ENCODE measurements at regions not wholly inside any gene's neighbourhood (a gene's known extent, or its start where the extent isn't known, plus 50 kb on each side); places are given as distances from the start of the nearest gene placed in this dataset.

DNA sequence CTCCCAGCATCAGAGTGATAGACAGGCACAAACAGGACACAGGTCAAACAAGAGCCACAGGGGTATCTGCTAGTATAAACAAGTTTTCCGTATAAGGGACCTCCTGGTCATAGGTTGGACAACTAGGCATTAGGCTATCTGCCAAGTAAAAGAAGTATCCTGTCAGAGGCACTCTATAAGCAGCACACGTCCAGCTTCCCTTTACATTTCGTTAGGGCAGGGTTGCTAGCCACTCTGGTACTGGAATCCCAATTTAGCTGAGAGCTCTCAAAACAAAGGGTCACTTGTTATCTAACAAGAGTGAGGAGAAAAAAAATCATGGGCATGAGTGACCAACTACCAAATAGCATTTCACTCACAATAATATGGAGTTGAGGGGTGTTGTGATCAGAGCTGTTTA, 780.7 kb upstream of the DIAPH2 start:
- Histone ChIP-seq H3K27me3 (ENCODE audit: insufficient read depth, low read length) (no peaks in the 10 kb centered on the region), H3K4me1 (ENCODE audit: control insufficient read depth in 1 of 2, insufficient read depth in 2 of 2, low read length in 2 of 2) (no peaks in the 10 kb centered on the region), H3K36me3 (ENCODE audit: control insufficient read depth in 1 of 2, insufficient read depth in 2 of 2, low read length in 2 of 2) (no peaks in the 10 kb centered on the region), H3K79me2 (ENCODE audit: control insufficient read depth, insufficient read depth, low read length, poor library complexity) (no peaks in the 10 kb centered on the region), H3K23ac (ENCODE audit: low read length) (no peak overlapping the region), H2AFZ (ENCODE audit: insufficient read depth, low read length, poor library complexity) (no peak overlapping the region), H3K9me3 (ENCODE audit: insufficient read depth, low read depth, low read length) (no peaks in the 10 kb centered on the region), H4K91ac (ENCODE audit: low read depth, low read length) (no peak overlapping the region), H3K4me3 (ENCODE audit: low read depth, low read length) (no peak overlapping the region), H3K4ac (ENCODE audit: low read depth, low read length) (no peak overlapping the region), H2AK5ac (ENCODE audit: low read length) (no peak overlapping the region), H3K79me1 (ENCODE audit: low read length) (no peaks in the 10 kb centered on the region), H4K12ac (ENCODE audit: low read depth, low read length) (no peak overlapping the region), H4K8ac (ENCODE audit: low read depth, low read length) (no peak overlapping the region), H2BK120ac (ENCODE audit: insufficient read depth, low read length, poor library complexity) (no peak overlapping the region), H3K4me2 (ENCODE audit: low read length) (no peak overlapping the region), H3K27ac (ENCODE audit: low read depth, low read length) (no peak overlapping the region), H3K14ac (ENCODE audit: low read length) (no peak overlapping the region), H2BK5ac (ENCODE audit: low read depth, low read length, poor library complexity) (no peak overlapping the region), H3K18ac (ENCODE audit: low read length) (no peak overlapping the region), H3K9ac (ENCODE audit: low read length) (no peak overlapping the region), H2BK12ac (ENCODE audit: low read length) (no peak overlapping the region)
- WGBS (ENCODE audit: extremely low coverage, insufficient coverage, insufficient read length), result no CpG with 5 or more reads among the region's 3 CpGs
- no peak for DNase-seq

DNA sequence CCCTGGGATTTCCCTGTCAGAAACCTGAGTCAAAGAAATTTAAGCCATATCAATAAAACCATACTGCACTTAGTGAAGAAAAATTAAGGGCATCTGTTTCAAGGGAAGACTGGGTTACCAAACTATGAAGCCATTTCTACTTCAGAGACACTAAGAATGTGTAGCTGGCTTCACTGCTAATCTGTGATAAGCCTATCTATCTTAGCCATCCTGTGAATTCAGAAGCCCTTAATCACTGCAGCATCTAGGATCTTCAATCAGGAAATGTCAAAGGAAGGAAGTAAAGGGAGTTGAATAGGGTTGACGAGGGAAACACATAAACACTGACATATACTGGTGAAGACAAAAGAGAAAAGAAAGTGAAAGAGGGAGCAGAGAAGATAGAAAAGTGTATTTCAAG, 777.6 kb upstream of the DIAPH2 start:
- H4K12ac ChIP-seq (ENCODE audit: low read depth, low read length), result no peak overlapping the region
- H3K36me3 ChIP-seq (ENCODE audit: control insufficient read depth in 1 of 2, insufficient read depth in 2 of 2, low read length in 2 of 2), result no peaks in the 10 kb centered on the region
- no peaks in the 10 kb centered on the region for H3K4me1 ChIP-seq (ENCODE audit: control insufficient read depth in 1 of 2, insufficient read depth in 2 of 2, low read length in 2 of 2)
- H3K79me2 ChIP-seq (ENCODE audit: control insufficient read depth, insufficient read depth, low read length, poor library complexity), result no peaks in the 10 kb centered on the region
- H3K27ac ChIP-seq (ENCODE audit: low read depth, low read length), result no peak overlapping the region
- no peak for DNase-seq
- no peak overlapping the region for H2AK5ac ChIP-seq (ENCODE audit: low read length)
- no peak overlapping the region for H3K4ac ChIP-seq (ENCODE audit: low read depth, low read length)
- H3K9me3 ChIP-seq (ENCODE audit: insufficient read depth, low read depth, low read length), result no peaks in the 10 kb centered on the region
- no peak overlapping the region for H2AFZ ChIP-seq (ENCODE audit: insufficient read depth, low read length, poor library complexity)
- H3K9ac ChIP-seq (ENCODE audit: low read length), result no peak overlapping the region
- no peak overlapping the region for H2BK120ac ChIP-seq (ENCODE audit: insufficient read depth, low read length, poor library complexity)
- H3K79me1 ChIP-seq (ENCODE audit: low read length), result no peaks in the 10 kb centered on the region
- no peak overlapping the region for H2BK5ac ChIP-seq (ENCODE audit: low read depth, low read length, poor library complexity)
- no peak overlapping the region for H3K4me2 ChIP-seq (ENCODE audit: low read length)
- H4K8ac ChIP-seq (ENCODE audit: low read depth, low read length), result no peak overlapping the region
- H2BK12ac ChIP-seq (ENCODE audit: low read length), result no peak overlapping the region
- no CpG with 5 or more reads among the region's 1 CpG for WGBS (ENCODE audit: extremely low coverage, insufficient coverage, insufficient read length)
- H4K91ac ChIP-seq (ENCODE audit: low read depth, low read length), result no peak overlapping the region
- H3K27me3 ChIP-seq (ENCODE audit: insufficient read depth, low read length), result no peaks in the 10 kb centered on the region
- no peak overlapping the region for H3K18ac ChIP-seq (ENCODE audit: low read length)
- no peak overlapping the region for H3K14ac ChIP-seq (ENCODE audit: low read length)
- no peak overlapping the region for H3K4me3 ChIP-seq (ENCODE audit: low read depth, low read length)
- H3K23ac ChIP-seq (ENCODE audit: low read length), result no peak overlapping the region

DNA sequence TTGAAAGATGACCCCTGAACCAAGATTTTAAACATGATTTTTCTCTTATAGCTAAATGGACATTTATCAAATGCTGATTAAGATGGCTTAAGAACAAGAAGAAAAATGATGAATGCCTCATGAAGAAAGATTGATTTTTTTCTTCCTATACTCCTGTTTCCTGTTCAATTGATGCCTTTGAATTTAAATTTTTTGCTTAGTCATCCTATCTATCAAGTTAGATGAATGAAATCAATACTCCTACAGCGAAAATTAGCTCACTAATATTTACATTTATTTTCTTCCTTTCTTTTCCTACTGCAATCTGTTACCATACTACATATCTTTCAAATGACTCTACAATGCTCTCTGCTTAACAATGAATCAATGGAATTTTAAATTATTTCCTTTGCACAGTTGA, 773.6 kb upstream of the DIAPH2 start:
- Histone ChIP-seq H4K8ac (ENCODE audit: low read depth, low read length) (no peak overlapping the region), H3K4me2 (ENCODE audit: low read length) (no peak overlapping the region), H3K9me3 (ENCODE audit: insufficient read depth, low read depth, low read length) (no peaks in the 10 kb centered on the region), H3K79me1 (ENCODE audit: low read length) (no peaks in the 10 kb centered on the region), H3K27ac (ENCODE audit: low read depth, low read length) (no peak overlapping the region), H3K18ac (ENCODE audit: low read length) (no peak overlapping the region), H3K4me1 (ENCODE audit: control insufficient read depth in 1 of 2, insufficient read depth in 2 of 2, low read length in 2 of 2) (no peaks in the 10 kb centered on the region), H3K9ac (ENCODE audit: low read length) (no peak overlapping the region), H3K79me2 (ENCODE audit: control insufficient read depth, insufficient read depth, low read length, poor library complexity) (no peaks in the 10 kb centered on the region), H3K23ac (ENCODE audit: low read length) (no peak overlapping the region), H4K12ac (ENCODE audit: low read depth, low read length) (no peak overlapping the region), H3K27me3 (ENCODE audit: insufficient read depth, low read length) (no peaks in the 10 kb centered on the region), H3K14ac (ENCODE audit: low read length) (no peak overlapping the region), H3K4me3 (ENCODE audit: low read depth, low read length) (no peak overlapping the region), H3K4ac (ENCODE audit: low read depth, low read length) (no peak overlapping the region), H2BK12ac (ENCODE audit: low read length) (no peak overlapping the region), H2AFZ (ENCODE audit: insufficient read depth, low read length, poor library complexity) (no peak overlapping the region), H3K36me3 (ENCODE audit: control insufficient read depth in 1 of 2, insufficient read depth in 2 of 2, low read length in 2 of 2) (no peaks in the 10 kb centered on the region), H2BK5ac (ENCODE audit: low read depth, low read length, poor library complexity) (no peak overlapping the region), H2BK120ac (ENCODE audit: insufficient read depth, low read length, poor library complexity) (no peak overlapping the region), H2AK5ac (ENCODE audit: low read length) (no peak overlapping the region), H4K91ac (ENCODE audit: low read depth, low read length) (no peak overlapping the region)
- no CpG with 5 or more reads among the region's 1 CpG for WGBS (ENCODE audit: extremely low coverage, insufficient coverage, insufficient read length)
- no peak for DNase-seq

DNA sequence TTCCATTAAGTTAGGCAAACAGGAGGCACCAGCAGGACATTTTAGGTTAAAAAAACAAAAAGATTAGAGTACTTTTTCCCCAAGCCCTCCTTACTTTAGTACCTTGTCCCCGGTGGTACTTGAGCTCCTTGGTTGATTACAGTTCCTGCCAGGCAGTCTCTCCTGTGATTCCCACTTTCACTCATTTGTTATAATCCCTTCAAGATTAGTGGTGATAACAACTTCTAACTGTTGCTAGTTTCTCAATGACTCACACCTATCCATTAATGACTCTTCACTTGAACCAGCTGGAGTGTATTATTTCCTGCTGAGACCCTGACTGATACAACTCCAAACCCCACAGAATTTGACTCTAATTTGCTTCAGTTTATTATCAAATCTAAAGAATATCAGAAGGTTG, 765.0 kb upstream of the DIAPH2 start:
- Histone ChIP-seq H3K36me3 (ENCODE audit: control insufficient read depth in 1 of 2, insufficient read depth in 2 of 2, low read length in 2 of 2) (no peaks in the 10 kb centered on the region), H3K9me3 (ENCODE audit: insufficient read depth, low read depth, low read length) (no peaks in the 10 kb centered on the region), H3K4ac (ENCODE audit: low read depth, low read length) (no peak overlapping the region), H3K27ac (ENCODE audit: low read depth, low read length) (no peak overlapping the region), H3K23ac (ENCODE audit: low read length) (no peak overlapping the region), H3K9ac (ENCODE audit: low read length) (no peak overlapping the region), H3K18ac (ENCODE audit: low read length) (no peak overlapping the region), H3K4me2 (ENCODE audit: low read length) (no peak overlapping the region), H2BK120ac (ENCODE audit: insufficient read depth, low read length, poor library complexity) (no peak overlapping the region), H3K14ac (ENCODE audit: low read length) (no peak overlapping the region), H3K4me3 (ENCODE audit: low read depth, low read length) (no peak overlapping the region), H3K79me2 (ENCODE audit: control insufficient read depth, insufficient read depth, low read length, poor library complexity) (no peaks in the 10 kb centered on the region), H2AK5ac (ENCODE audit: low read length) (no peak overlapping the region), H2BK5ac (ENCODE audit: low read depth, low read length, poor library complexity) (no peak overlapping the region), H3K79me1 (ENCODE audit: low read length) (no peaks in the 10 kb centered on the region), H4K91ac (ENCODE audit: low read depth, low read length) (no peak overlapping the region), H2BK12ac (ENCODE audit: low read length) (no peak overlapping the region), H4K12ac (ENCODE audit: low read depth, low read length) (no peak overlapping the region), H3K27me3 (ENCODE audit: insufficient read depth, low read length) (no peaks in the 10 kb centered on the region), H4K8ac (ENCODE audit: low read depth, low read length) (no peak overlapping the region), H3K4me1 (ENCODE audit: control insufficient read depth in 1 of 2, insufficient read depth in 2 of 2, low read length in 2 of 2) (no peaks in the 10 kb centered on the region), H2AFZ (ENCODE audit: insufficient read depth, low read length, poor library complexity) (no peak overlapping the region)
- DNase-seq, result no peak
- no CpG with 5 or more reads among the region's 1 CpG for WGBS (ENCODE audit: extremely low coverage, insufficient coverage, insufficient read length)

Data from trophoblast cell (in vitro differentiated cells and primary cell).